ENCODE measurements at regions not wholly inside any gene's neighbourhood (a gene's known extent, or its start where the extent isn't known, plus 50 kb on each side); places are given as distances from the start of the nearest gene placed in this dataset.

- DNase-seq (ENCODE audit: low read depth, low spot score) (no peak), ATAC-seq (no peak)
- no peaks in the 10 kb centered on the region for H3K79me2 ChIP-seq (ENCODE audit: insufficient read depth, low read length)
- ChIA-PET POLR2A (no interaction called here), CTCF (no interaction called here), RAD21 (ENCODE audit: low non-redundant PET in 1 of 2, low total read pairs in 2 of 2, uncharacterized antibody in 2 of 2, unreplicated experiment in 2 of 2) (no interaction called here)
- no peak for TF ChIP-seq ZBTB33 (IDR thresholded peaks at IDR 0.05; ENCODE audit: extremely low read depth, insufficient replicate concordance, low read length)
- TF ChIP-seq ELF1 (IDR thresholded peaks at IDR 0.05; ENCODE audit: borderline replicate concordance, low read depth) = no peak
- no peak for TF ChIP-seq TCF7L2 (IDR thresholded peaks at IDR 0.05; ENCODE audit: borderline replicate concordance, extremely low read depth, insufficient read depth, insufficient read length)
- no peak overlapping the region for H3K4me2 ChIP-seq (ENCODE audit: low read length)
- H3K27me3 ChIP-seq (ENCODE audit: insufficient read depth, low read length) = no peaks in the 10 kb centered on the region
- intact Hi-C loops (cut with micrococcal nuclease) = no loop called here
- no peaks in the 10 kb centered on the region for H3K9me3 ChIP-seq (ENCODE audit: control insufficient read depth in 1 of 2, insufficient read depth in 1 of 2, low read depth in 1 of 2, low read length in 2 of 2)
- H3K4me1 ChIP-seq (ENCODE audit: control insufficient read depth in 1 of 2, insufficient read depth in 2 of 2, low read length in 2 of 2) = no peaks in the 10 kb centered on the region
- no peaks in the 10 kb centered on the region for H4K20me1 ChIP-seq (ENCODE audit: insufficient read depth)
- H3K9ac ChIP-seq (ENCODE audit: low read length) = no peak overlapping the region
- no peak overlapping the region for H2AFZ ChIP-seq (ENCODE audit: low read depth, low read length, poor library complexity, severe bottlenecking)
- no peak overlapping the region for H3K27ac ChIP-seq (ENCODE audit: low read depth, low read length)
- no peaks in the 10 kb centered on the region for H3K9me2 ChIP-seq (ENCODE audit: insufficient read depth)
- no peak overlapping the region for H3K4me3 ChIP-seq (replicated peaks in 1 of 2; ENCODE audit: low read depth in 1 of 2, low read length in 2 of 2)
- BruUV-seq (replicated peaks) = no TSS peak
- H3K36me3 ChIP-seq (ENCODE audit: control insufficient read depth in 1 of 2, insufficient read depth in 2 of 2, low read length in 2 of 2) = no peaks in the 10 kb centered on the region
These were observed 117.4 kb upstream of the SOX4 start for GRCh38 chr6:21476112-21476511.

- ATAC-seq (no peak), DNase-seq (ENCODE audit: low read depth, low spot score) (no peak)
- Histone ChIP-seq H4K20me1 (ENCODE audit: insufficient read depth) (no peaks in the 10 kb centered on the region), H3K4me2 (ENCODE audit: low read length) (no peak overlapping the region), H3K27me3 (ENCODE audit: insufficient read depth, low read length) (no peaks in the 10 kb centered on the region), H3K4me3 (replicated peaks in 1 of 2; ENCODE audit: low read depth in 1 of 2, low read length in 2 of 2) (no peak overlapping the region), H3K9ac (ENCODE audit: low read length) (no peak overlapping the region), H3K27ac (ENCODE audit: low read depth, low read length) (no peak overlapping the region), H3K4me1 (ENCODE audit: control insufficient read depth in 1 of 2, insufficient read depth in 2 of 2, low read length in 2 of 2) (no peaks in the 10 kb centered on the region), H3K79me2 (ENCODE audit: insufficient read depth, low read length) (no peaks in the 10 kb centered on the region), H3K9me3 (ENCODE audit: control insufficient read depth in 1 of 2, insufficient read depth in 1 of 2, low read depth in 1 of 2, low read length in 2 of 2) (no peaks in the 10 kb centered on the region), H3K36me3 (ENCODE audit: control insufficient read depth in 1 of 2, insufficient read depth in 2 of 2, low read length in 2 of 2) (no peaks in the 10 kb centered on the region), H3K9me2 (ENCODE audit: insufficient read depth) (no peaks in the 10 kb centered on the region), H2AFZ (ENCODE audit: low read depth, low read length, poor library complexity, severe bottlenecking) (no peak overlapping the region)
- ChIA-PET CTCF (no interaction called here), POLR2A (no interaction called here), RAD21 (ENCODE audit: low non-redundant PET in 1 of 2, low total read pairs in 2 of 2, uncharacterized antibody in 2 of 2, unreplicated experiment in 2 of 2) (no interaction called here)
- intact Hi-C loops (cut with micrococcal nuclease) = no loop called here
- no TSS peak for BruUV-seq (replicated peaks)
- TF ChIP-seq ELF1 (IDR thresholded peaks at IDR 0.05; ENCODE audit: borderline replicate concordance, low read depth) = no peak
- TF ChIP-seq CBX3 (IDR thresholded peaks at IDR 0.05; ENCODE audit: low read depth) = no peak
- no peak for TF ChIP-seq SP1 (IDR thresholded peaks at IDR 0.05; ENCODE audit: low read depth)
- no peak for TF ChIP-seq CTCF (IDR thresholded peaks at IDR 0.05 in 2 of 3, conservative IDR thresholded peaks at IDR 0.05 in 1 of 3; ENCODE audit: borderline replicate concordance in 1 of 3, insufficient read depth in 1 of 3, low read depth in 2 of 3, low read length in 2 of 3)
- no peak for TF ChIP-seq JUND (IDR thresholded peaks at IDR 0.05)
- TF ChIP-seq ZNF274 (IDR thresholded peaks at IDR 0.05; ENCODE audit: low read depth, low read length) = no peak
- no peak for TF ChIP-seq TCF7L2 (IDR thresholded peaks at IDR 0.05; ENCODE audit: borderline replicate concordance, extremely low read depth, insufficient read depth, insufficient read length)
- TF ChIP-seq CEBPB (IDR thresholded peaks at IDR 0.05; ENCODE audit: low read depth) = no peak
- no peak for TF ChIP-seq ZFX (IDR thresholded peaks at IDR 0.05)
- no peak for TF ChIP-seq EZH2phosphoT487 (IDR thresholded peaks at IDR 0.05; ENCODE audit: borderline replicate concordance)
- no peak for TF ChIP-seq RAD21 (IDR thresholded peaks at IDR 0.05; ENCODE audit: low read depth)
- no peak for TF ChIP-seq FOSL1 (IDR thresholded peaks at IDR 0.05; ENCODE audit: low read depth)
- no peak for TF ChIP-seq YY1 (IDR thresholded peaks at IDR 0.05; ENCODE audit: extremely low read depth, insufficient replicate concordance, low read depth, low read length)
- no peak for TF ChIP-seq POLR2A (IDR thresholded peaks at IDR 0.05; ENCODE audit: borderline replicate concordance, extremely low read depth, insufficient read depth, insufficient read length)
- TF ChIP-seq EGR1 (IDR thresholded peaks at IDR 0.05; ENCODE audit: low read depth) = no peak
- TF ChIP-seq ZBTB33 (IDR thresholded peaks at IDR 0.05; ENCODE audit: extremely low read depth, insufficient replicate concordance, low read length) = no peak
These were observed 115.1 kb upstream of the SOX4 start for GRCh38 chr6:21478411-21478810.

Data from HCT116 (cell line).